Thyroid gland (tissue), 4 donors: ENCODE measurements at regions not wholly inside any gene's neighbourhood (a gene's known extent, or its start where the extent isn't known, plus 50 kb on each side); places are given as distances from the start of the nearest gene placed in this dataset.

Source experiments
- DNase-seq, 2 donors: peaks; one replicate each; pipeline ENCODE4 v3.0.0-alpha.2; 2019
- H3K27ac ChIP-seq, 3 donors: fragments of 200-600 bp; sonication (generic); 1 replicate in 2 of 3; 2 replicates in 1 of 3; pipeline ENCODE4 v1.5.1; 2016 to 2019; ENCODE audit warnings: mild to moderate bottlenecking in 1 of 3, moderate library complexity in 1 of 3
- H3K27me3 ChIP-seq: fragments of 200-600 bp; sonication (generic); one replicate; pipeline ENCODE4 v1.5.1; 2019
- H3K36me3 ChIP-seq, 2 donors: fragments of 200-600 bp; sonication (generic); one replicate each; pipeline ENCODE4 v1.5.1; 2016 to 2019
- H3K4me1 ChIP-seq, 2 donors: fragments of 200-600 bp; sonication (generic); one replicate each; pipeline ENCODE4 v1.5.1; 2017 to 2019
- H3K4me3 ChIP-seq, 3 donors: fragments of 200-600 bp; sonication (generic); replicated peaks in 1 of 3; 1 replicate in 2 of 3; 2 replicates in 1 of 3; pipeline ENCODE4 v1.5.1; 2016; ENCODE audit warnings: mild to moderate bottlenecking in 1 of 3
- H3K9me3 ChIP-seq: fragments of 200-600 bp; sonication (generic); one replicate; pipeline ENCODE4 v1.5.1; 2017
- CTCF ChIP-seq, 6 experiments: fragments of 200-600 bp in 3 of 6; fragments of 450-650 bp in 3 of 6; sonication (generic) in 3 of 6; IDR thresholded peaks; one replicate each; pipeline ENCODE4 v1.5.1; 2016 to 2019; ENCODE audit warnings: antibody characterized with exemption in 6 of 6, mild to moderate bottlenecking in 2 of 6, inconsistent platforms in 1 of 6, moderate library complexity in 1 of 6
- POLR2A ChIP-seq, 2 donors: fragments of 450-650 bp; IDR thresholded peaks; one replicate each; pipeline ENCODE4 v1.6.1; 2017; ENCODE audit warnings: antibody characterized with exemption in 2 of 2, mild to moderate bottlenecking in 2 of 2, moderate library complexity in 1 of 2
- WGBS, 2 donors: methylation state at CpG; one replicate each; pipeline ENCODE4 v1.1.5; 2017; 5-methylcytosine and 5-hydroxymethylcytosine counted together
- intact Hi-C: fragments of 100-400 bp; cut with DNase I; formaldehyde crosslinking; loops from one replicate; pipeline ENCODE4 v1.15.1; 2023

GRCh38 chr13:60959427-60959826 is 456.2 kb downstream of the PCDH20 start:
- H3K4me3 ChIP-seq, result no peak overlapping the region
- intact Hi-C loops, result no loop called here
- H3K4me1 ChIP-seq, result no peaks in the 10 kb centered on the region
- TF ChIP-seq CTCF (IDR thresholded peaks at IDR 0.05) (no peak), POLR2A (IDR thresholded peaks at IDR 0.05) (no peak)
- H3K27me3 ChIP-seq, result no peaks in the 10 kb centered on the region
- H3K9me3 ChIP-seq, result no peaks in the 10 kb centered on the region
- 74 to 87% methylated on average over 2 of the region's 2 CpGs for WGBS, 2 donors
- H3K36me3 ChIP-seq, result no peaks in the 10 kb centered on the region
- H3K27ac ChIP-seq, result no peak overlapping the region
- no peak for DNase-seq

DNA sequence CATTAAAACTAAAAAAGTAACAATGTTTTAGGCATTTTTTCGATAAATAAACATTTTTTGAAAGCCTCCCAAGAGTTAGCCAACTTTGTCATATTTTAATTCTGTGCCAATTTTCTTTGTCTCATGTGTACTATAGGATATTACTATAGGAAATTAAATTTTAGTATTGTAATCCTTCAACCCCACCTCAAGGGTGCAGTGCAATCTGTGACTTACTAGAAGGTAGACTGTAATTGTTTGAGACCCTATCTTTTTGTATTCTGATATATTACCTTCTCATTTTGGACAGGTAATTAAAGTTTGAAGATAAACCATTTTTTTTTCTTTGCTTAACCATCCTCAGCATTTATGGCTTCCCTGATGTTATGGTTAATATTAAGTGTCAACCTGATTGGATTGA is 457.8 kb downstream of the PCDH20 start:
- H3K27me3 ChIP-seq, result no peaks in the 10 kb centered on the region
- 52 to 54% methylated on average over 1 of the region's 1 CpG for WGBS, 2 donors
- no peaks in the 10 kb centered on the region for H3K4me1 ChIP-seq
- no peak for TF ChIP-seq POLR2A (IDR thresholded peaks at IDR 0.05)
- TF ChIP-seq CTCF (IDR thresholded peaks at IDR 0.05), result no peak
- no peak for DNase-seq
- intact Hi-C loops, result no loop called here
- H3K9me3 ChIP-seq, result no peaks in the 10 kb centered on the region
- no peak overlapping the region for H3K27ac ChIP-seq
- H3K4me3 ChIP-seq, result no peak overlapping the region
- no peaks in the 10 kb centered on the region for H3K36me3 ChIP-seq

- intact Hi-C loops, result no loop called here
- Histone ChIP-seq H3K36me3 (no peaks in the 10 kb centered on the region), H3K9me3 (no peaks in the 10 kb centered on the region), H3K27ac (no peak overlapping the region), H3K4me3 (no peak overlapping the region), H3K27me3 (no peaks in the 10 kb centered on the region), H3K4me1 (no peaks in the 10 kb centered on the region)
- WGBS, 2 donors, result 0 to 85% methylated on average over 1 of the region's 1 CpG
- TF ChIP-seq CTCF (IDR thresholded peaks at IDR 0.05) (no peak), POLR2A (IDR thresholded peaks at IDR 0.05) (no peak)
- DNase-seq, result no peak
Measured at GRCh38 chr13:60945396-60945795, 470.3 kb downstream of the PCDH20 start.

GRCh38 chr13:60944863-60945262 is 470.8 kb downstream of the PCDH20 start:
- H3K36me3 ChIP-seq, result no peaks in the 10 kb centered on the region
- no peaks in the 10 kb centered on the region for H3K4me1 ChIP-seq
- no peak overlapping the region for H3K4me3 ChIP-seq
- TF ChIP-seq CTCF (IDR thresholded peaks at IDR 0.05) (no peak), POLR2A (IDR thresholded peaks at IDR 0.05) (no peak)
- no peak for DNase-seq
- no peak overlapping the region for H3K27ac ChIP-seq
- H3K27me3 ChIP-seq, result no peaks in the 10 kb centered on the region
- H3K9me3 ChIP-seq, result no peaks in the 10 kb centered on the region
- intact Hi-C loops, result no loop called here
- WGBS, 2 donors, result 73 to 74% methylated on average over 1 of the region's 1 CpG

DNA sequence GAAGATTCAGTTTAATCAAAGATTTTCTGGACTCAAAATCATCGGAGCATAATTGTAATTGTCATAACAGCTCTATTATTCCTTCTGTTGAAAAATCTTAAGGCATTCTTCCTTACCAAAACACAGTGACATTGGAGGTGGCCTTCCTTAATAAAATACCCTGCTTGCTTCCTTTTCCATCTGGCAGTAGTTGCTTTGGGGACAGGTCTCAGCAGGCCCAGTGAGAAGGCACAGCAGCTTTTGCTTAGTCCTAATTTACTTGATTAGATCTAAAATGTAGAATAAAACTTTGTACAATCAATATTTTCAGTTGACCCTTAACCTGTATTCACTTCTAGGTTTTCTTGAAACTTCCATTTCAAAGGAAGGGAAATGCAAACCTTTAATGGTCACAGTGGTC is 471.6 kb downstream of the PCDH20 start:
- TF ChIP-seq CTCF (IDR thresholded peaks at IDR 0.05), result no peak
- TF ChIP-seq POLR2A (IDR thresholded peaks at IDR 0.05), result no peak
- H3K27me3 ChIP-seq, result no peaks in the 10 kb centered on the region
- H3K27ac ChIP-seq, result no peak overlapping the region
- H3K36me3 ChIP-seq, result no peaks in the 10 kb centered on the region
- H3K4me3 ChIP-seq, result no peak overlapping the region
- intact Hi-C loops, result no loop called here
- 91 to 94% methylated on average over 1 of the region's 1 CpG for WGBS, 2 donors
- DNase-seq, result no peak
- no peaks in the 10 kb centered on the region for H3K9me3 ChIP-seq
- H3K4me1 ChIP-seq, result no peaks in the 10 kb centered on the region
